GM23248 (cell line): ENCODE measurements at regions not wholly inside any gene's neighbourhood (a gene's known extent, or its start where the extent isn't known, plus 50 kb on each side); places are given as distances from the start of the nearest gene placed in this dataset.
"Not testable (repeated sequence)": the region's sequence is repeated elsewhere in the genome, so short reads cannot be mapped to it uniquely, and the experiment has no call there.

ENCODE experiments used
- DNase-seq: peaks from one replicate; pipeline ENCODE4 v3.0.0-alpha.2; 2015
- H2AFZ ChIP-seq: fragments of 200-600 bp; sonication (generic); 2 replicates; pipeline ENCODE4 v1.6.1; 2016; ENCODE audit warnings: antibody characterized with exemption
- H3F3A ChIP-seq: fragments of 200-600 bp; sonication (generic); 2 replicates; pipeline ENCODE4 v1.6.1; 2016; ENCODE audit warnings: mild to moderate bottlenecking, antibody characterized with exemption, mixed run types; ENCODE audit not compliant: insufficient read depth
- H3K27ac ChIP-seq: fragments of 200-600 bp; sonication (generic); 2 replicates; pipeline ENCODE4 v1.5.1; 2016; ENCODE audit warnings: mild to moderate bottlenecking
- H3K27me3 ChIP-seq: fragments of 200-600 bp; sonication (generic); replicated peaks from 2 replicates; pipeline ENCODE4 v1.6.1; 2016; ENCODE audit warnings: mild to moderate bottlenecking; ENCODE audit not compliant: insufficient read depth
- H3K36me3 ChIP-seq: fragments of 200-600 bp; sonication (generic); 2 replicates; pipeline ENCODE4 v1.6.1; 2016; ENCODE audit warnings: low read depth, mild to moderate bottlenecking
- H3K4me1 ChIP-seq: fragments of 200-600 bp; sonication (generic); 2 replicates; pipeline ENCODE4 v1.6.1; 2016; ENCODE audit warnings: mild to moderate bottlenecking; ENCODE audit not compliant: insufficient read depth
- H3K4me2 ChIP-seq: fragments of 200-600 bp; sonication (generic); one replicate; pipeline ENCODE4 v1.6.1; 2016; ENCODE audit warnings: mild to moderate bottlenecking; ENCODE audit not compliant: unreplicated experiment
- H3K4me3 ChIP-seq: fragments of 200-600 bp; sonication (generic); 2 replicates; pipeline ENCODE4 v1.5.1; 2016; ENCODE audit warnings: mild to moderate bottlenecking
- H3K79me2 ChIP-seq: fragments of 200-600 bp; sonication (generic); 2 replicates; pipeline ENCODE4 v1.6.1; 2016; ENCODE audit warnings: mild to moderate bottlenecking; ENCODE audit not compliant: insufficient read depth
- H3K9ac ChIP-seq: fragments of 200-600 bp; sonication (generic); 2 replicates; pipeline ENCODE4 v1.6.1; 2016; ENCODE audit warnings: mild to moderate bottlenecking
- H3K9me2 ChIP-seq: fragments of 200-600 bp; sonication (generic); 2 replicates; pipeline ENCODE4 v1.6.1; 2016; ENCODE audit warnings: mixed run types, mild to moderate bottlenecking, moderate library complexity; ENCODE audit not compliant: insufficient read depth
- H3K9me3 ChIP-seq: fragments of 200-600 bp; sonication (generic); one replicate; pipeline ENCODE4 v1.6.1; 2017; ENCODE audit warnings: low read depth
- H4K20me1 ChIP-seq: fragments of 200-600 bp; sonication (generic); 2 replicates; pipeline ENCODE4 v1.6.0; 2016; ENCODE audit not compliant: insufficient read depth
- EZH2 ChIP-seq: fragments of 200-600 bp; sonication (generic); IDR thresholded peaks from 2 replicates; pipeline ENCODE4 v1.6.1; 2018; ENCODE audit warnings: antibody characterized with exemption, mild to moderate bottlenecking; ENCODE audit not compliant: insufficient read depth, poor library complexity, severe bottlenecking
- EZH2phosphoT487 ChIP-seq: fragments of 200-600 bp; sonication (generic); IDR thresholded peaks from 2 replicates; pipeline ENCODE4 v1.6.1; 2018; ENCODE audit warnings: antibody characterized with exemption, moderate library complexity, mild to moderate bottlenecking, low read depth; ENCODE audit not compliant: insufficient read depth
- WGBS, 2 experiments: methylation state at CpG; one replicate each; pipeline ENCODE4 v1.1.6; 2015 to 2017; ENCODE audit warnings: low lambda C conversion rate in 2 of 2, low coverage in 1 of 2; ENCODE audit errors: missing lambda C conversion rate in 2 of 2; 5-methylcytosine and 5-hydroxymethylcytosine counted together
- in situ Hi-C: fragments of 300-500 bp; cut with MboI; formaldehyde crosslinking; loops from 2 replicates; pipeline ENCODE4 v1.15.0; 2020

GRCh38 chr9:21626493-21626892 lies 144.4 kb upstream of the IFNE start:
- no peaks in the 10 kb centered on the region for H3K27me3 ChIP-seq
- H3K4me2 ChIP-seq = no peak overlapping the region
- no peak for TF ChIP-seq EZH2phosphoT487
- no peak for TF ChIP-seq EZH2
- 98% methylated on average over 2 of the region's 2 CpGs for WGBS, 2 experiments
- H3F3A ChIP-seq = no peaks in the 10 kb centered on the region
- H3K4me1 ChIP-seq = no peaks in the 10 kb centered on the region
- no peak for DNase-seq
- no peak overlapping the region for H2AFZ ChIP-seq
- H3K27ac ChIP-seq = no peak overlapping the region
- no peaks in the 10 kb centered on the region for H3K79me2 ChIP-seq
- in situ Hi-C loops = no loop called here
- H3K9me2 ChIP-seq = no peaks in the 10 kb centered on the region
- no peak overlapping the region for H3K9ac ChIP-seq
- H3K9me3 ChIP-seq = no peaks in the 10 kb centered on the region
- no peak overlapping the region for H3K4me3 ChIP-seq
- H3K36me3 ChIP-seq = no peaks in the 10 kb centered on the region
- no peaks in the 10 kb centered on the region for H4K20me1 ChIP-seq

GRCh38 chr9:21628954-21629353 lies 146.8 kb upstream of the IFNE start:
- H3K9ac ChIP-seq, H3K27ac ChIP-seq, H4K20me1 ChIP-seq, H3K4me1 ChIP-seq, H3K4me2 ChIP-seq, H3K79me2 ChIP-seq, H3K9me2 ChIP-seq, H3K9me3 ChIP-seq, H2AFZ ChIP-seq, in situ Hi-C loops, H3K36me3 ChIP-seq, H3F3A ChIP-seq, H3K4me3 ChIP-seq, H3K27me3 ChIP-seq, DNase-seq: not testable (repeated sequence)
- WGBS, 2 experiments = 79 to 83% methylated on average over 3 of the region's 3 CpGs

DNA sequence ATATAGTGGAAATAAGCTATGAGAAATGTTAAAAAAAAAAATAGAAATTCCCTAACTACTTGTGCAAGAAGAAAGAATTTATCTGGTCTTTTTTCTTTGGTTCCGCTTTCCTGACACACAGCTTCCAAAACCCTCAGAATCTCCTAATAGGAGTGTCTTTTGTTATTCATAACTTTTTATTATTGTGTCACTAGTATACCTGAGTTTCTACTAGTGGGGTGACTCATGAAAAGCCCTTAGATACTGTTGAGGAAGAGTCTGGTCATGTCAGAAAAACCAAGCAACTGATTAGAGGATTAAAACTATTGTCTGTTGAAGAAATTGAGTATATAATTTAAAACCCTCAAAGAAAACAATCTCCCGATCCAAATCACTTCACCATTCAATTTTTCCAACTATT lies 152.8 kb upstream of the IFNE start:
- Histone ChIP-seq H3K79me2 (no peaks in the 10 kb centered on the region), H3K27me3 (no peaks in the 10 kb centered on the region), H3K27ac (no peak overlapping the region), H3K36me3 (no peaks in the 10 kb centered on the region), H3K4me2 (no peak overlapping the region), H4K20me1 (no peaks in the 10 kb centered on the region), H3K9me2 (no peaks in the 10 kb centered on the region), H3K4me3 (no peak overlapping the region), H3K9me3 (no peaks in the 10 kb centered on the region), H2AFZ (no peak overlapping the region), H3K4me1 (no peaks in the 10 kb centered on the region), H3F3A (no peaks in the 10 kb centered on the region), H3K9ac (no peak overlapping the region)
- TF ChIP-seq EZH2phosphoT487 = no peak
- TF ChIP-seq EZH2 = no peak
- no peak for DNase-seq
- WGBS, 2 experiments = 97 to 100% methylated on average over 2 of the region's 2 CpGs
- in situ Hi-C loops = no loop called here

DNA sequence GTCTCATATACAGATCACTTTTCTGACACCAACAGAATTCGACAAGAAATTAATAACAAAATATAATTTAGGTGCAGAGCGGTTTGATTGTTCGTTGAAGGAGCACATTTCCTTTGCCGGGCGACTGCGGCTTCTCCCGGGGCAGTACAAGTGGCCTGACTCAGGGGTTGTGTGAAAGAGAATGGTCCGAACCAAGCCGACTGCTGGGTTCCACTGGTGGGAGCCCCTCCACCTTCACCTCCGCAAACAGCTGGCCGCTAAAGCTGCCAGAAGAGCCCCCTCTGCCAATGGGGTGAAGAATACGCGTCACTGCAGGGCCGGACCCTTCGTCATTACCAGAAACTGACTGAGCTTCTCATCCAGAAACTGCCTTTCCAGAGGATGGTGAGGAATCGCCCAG lies 156.0 kb upstream of the IFNE start:
- DNase-seq = no peak
- H3K4me2 ChIP-seq = no peak overlapping the region
- no peaks in the 10 kb centered on the region for H3K27me3 ChIP-seq
- WGBS, 2 experiments = 86 to 89% methylated on average over 16 of the region's 16 CpGs
- no peaks in the 10 kb centered on the region for H3F3A ChIP-seq
- no peaks in the 10 kb centered on the region for H4K20me1 ChIP-seq
- no peaks in the 10 kb centered on the region for H3K9me2 ChIP-seq
- no peaks in the 10 kb centered on the region for H3K9me3 ChIP-seq
- H3K36me3 ChIP-seq = no peaks in the 10 kb centered on the region
- no peaks in the 10 kb centered on the region for H3K4me1 ChIP-seq
- H3K27ac ChIP-seq = no peak overlapping the region
- H2AFZ ChIP-seq = no peak overlapping the region
- TF ChIP-seq EZH2phosphoT487 (no peak), EZH2 (no peak)
- H3K9ac ChIP-seq = no peak overlapping the region
- in situ Hi-C loops = no loop called here
- H3K4me3 ChIP-seq = no peak overlapping the region
- no peaks in the 10 kb centered on the region for H3K79me2 ChIP-seq

- H3K4me1 ChIP-seq = peaks cover 37% of the 10 kb centered on the region
Observed at GRCh38 chr9:21653091-21653490, 149.3 kb upstream of the MTAP start.

More at GRCh38 chr9:21653091-21653490, 149.3 kb upstream of the MTAP start:
- Histone ChIP-seq H3K79me2 (no peaks in the 10 kb centered on the region), H3K4me2 (no peak overlapping the region), H3K4me3 (no peak overlapping the region), H3K9me3 (no peaks in the 10 kb centered on the region), H3F3A (peaks cover 25% of the 10 kb centered on the region), H3K9me2 (no peaks in the 10 kb centered on the region), H3K9ac (no peak overlapping the region), H3K36me3 (no peaks in the 10 kb centered on the region), H4K20me1 (no peaks in the 10 kb centered on the region), H2AFZ (no peak overlapping the region), H3K27ac (no peak overlapping the region), H3K27me3 (no peaks in the 10 kb centered on the region)
- peak; percentile 71 for DNase-seq
- in situ Hi-C loops = no loop called here
- 27 to 34% methylated on average over 3 of the region's 3 CpGs for WGBS, 2 experiments
- TF ChIP-seq EZH2 = no peak
- TF ChIP-seq EZH2phosphoT487 = no peak
